ENCODE measurements at regions not wholly inside any gene's neighbourhood (a gene's known extent, or its start where the extent isn't known, plus 50 kb on each side); places are given as distances from the start of the nearest gene placed in this dataset.

GRCh38 chr13:50114961-50115360, 99.7 kb downstream of the KCNRG start:
- Mint-ChIP-seq H3K27ac (ENCODE audit: unreplicated experiment) (no peak overlapping the region), H3K9me3 (ENCODE audit: unreplicated experiment) (no peaks in the 10 kb centered on the region), H3K4me3 (ENCODE audit: unreplicated experiment) (no peak overlapping the region), H3K36me3 (ENCODE audit: unreplicated experiment) (peaks cover 3% of the 10 kb centered on the region), H3K27me3 (ENCODE audit: unreplicated experiment) (no peaks in the 10 kb centered on the region), H3K4me1 (ENCODE audit: unreplicated experiment) (peaks cover 12% of the 10 kb centered on the region)
- no peak for TF ChIP-seq CTCF (IDR thresholded peaks at IDR 0.05)
- DNase-seq (ENCODE audit: extremely low spot score, unreplicated experiment), result no peak

DNA sequence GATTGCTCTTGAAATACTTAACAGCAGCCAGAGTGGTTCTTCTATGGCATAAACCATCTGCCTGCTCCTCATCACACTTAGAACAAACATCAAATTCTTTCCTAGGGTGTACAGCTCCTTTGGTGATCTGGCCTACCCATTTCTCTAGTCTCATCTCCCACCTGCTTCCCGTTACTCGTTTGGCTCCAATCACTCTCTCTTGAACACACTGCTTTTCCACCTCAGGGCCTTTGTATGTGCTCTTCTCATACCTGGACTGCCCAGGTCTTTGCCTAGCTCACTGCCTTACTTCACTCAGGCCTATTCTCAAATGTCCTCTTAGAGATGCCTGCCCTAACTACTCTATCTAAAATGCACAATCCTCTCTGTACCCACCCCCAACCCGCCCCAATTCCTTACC, 100.5 kb downstream of the KCNRG start:
- H3K36me3 Mint-ChIP-seq (ENCODE audit: unreplicated experiment), result peaks cover 3% of the 10 kb centered on the region
- no peak overlapping the region for H3K27ac Mint-ChIP-seq (ENCODE audit: unreplicated experiment)
- no peak for DNase-seq (ENCODE audit: extremely low spot score, unreplicated experiment)
- no peak for TF ChIP-seq CTCF (IDR thresholded peaks at IDR 0.05)
- H3K27me3 Mint-ChIP-seq (ENCODE audit: unreplicated experiment), result no peaks in the 10 kb centered on the region
- no peak overlapping the region for H3K4me3 Mint-ChIP-seq (ENCODE audit: unreplicated experiment)
- no peaks in the 10 kb centered on the region for H3K9me3 Mint-ChIP-seq (ENCODE audit: unreplicated experiment)
- H3K4me1 Mint-ChIP-seq (ENCODE audit: unreplicated experiment), result peaks cover 14% of the 10 kb centered on the region

DNA sequence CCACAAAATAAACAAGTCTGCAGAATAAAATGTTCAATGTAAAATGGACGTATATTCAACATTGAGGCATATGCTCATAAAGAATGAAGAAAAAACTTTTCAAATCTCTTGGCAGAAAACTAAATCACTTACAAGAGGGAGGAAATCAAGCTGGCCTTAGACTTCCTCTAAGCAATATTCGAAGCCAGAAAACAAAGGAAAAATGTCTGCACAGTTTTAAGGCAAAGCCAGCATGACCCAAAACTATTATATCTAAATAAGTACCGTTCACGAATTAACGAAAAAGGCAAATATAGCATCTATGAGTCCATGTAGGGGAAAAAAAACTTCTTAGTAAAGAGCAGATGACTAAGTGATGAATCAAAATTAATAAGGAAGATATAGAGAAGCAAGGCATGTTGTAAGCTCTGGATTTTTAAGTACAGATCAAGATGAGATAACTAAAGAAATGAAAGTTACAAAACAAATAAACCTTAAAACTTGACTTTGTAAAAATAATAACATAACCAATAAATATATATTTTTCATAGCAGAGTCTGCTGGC, 101.3 kb downstream of the KCNRG start:
- peak overlapping the region; percentile 45 for H3K27ac Mint-ChIP-seq (ENCODE audit: unreplicated experiment)
- TF ChIP-seq CTCF (IDR thresholded peaks at IDR 0.05), result no peak
- no peak for DNase-seq (ENCODE audit: extremely low spot score, unreplicated experiment)
- H3K27me3 Mint-ChIP-seq (ENCODE audit: unreplicated experiment), result no peaks in the 10 kb centered on the region
- H3K36me3 Mint-ChIP-seq (ENCODE audit: unreplicated experiment), result peaks cover 5% of the 10 kb centered on the region
- H3K4me1 Mint-ChIP-seq (ENCODE audit: unreplicated experiment), result peaks cover 15% of the 10 kb centered on the region
- H3K9me3 Mint-ChIP-seq (ENCODE audit: unreplicated experiment), result no peaks in the 10 kb centered on the region
- no peak overlapping the region for H3K4me3 Mint-ChIP-seq (ENCODE audit: unreplicated experiment)

- Mint-ChIP-seq H3K36me3 (ENCODE audit: unreplicated experiment) (peaks cover 11% of the 10 kb centered on the region), H3K27me3 (ENCODE audit: unreplicated experiment) (no peaks in the 10 kb centered on the region), H3K4me3 (ENCODE audit: unreplicated experiment) (no peak overlapping the region), H3K4me1 (ENCODE audit: unreplicated experiment) (peaks cover 28% of the 10 kb centered on the region), H3K9me3 (ENCODE audit: unreplicated experiment) (no peaks in the 10 kb centered on the region), H3K27ac (ENCODE audit: unreplicated experiment) (no peak overlapping the region)
- DNase-seq (ENCODE audit: extremely low spot score, unreplicated experiment), result no peak
- TF ChIP-seq CTCF (IDR thresholded peaks at IDR 0.05), result no peak
Measured at GRCh38 chr13:50119591-50119990, 104.3 kb downstream of the KCNRG start.

- H3K27ac Mint-ChIP-seq (ENCODE audit: unreplicated experiment), result peak overlapping the region; percentile 90
- peaks cover 40% of the 10 kb centered on the region for H3K4me1 Mint-ChIP-seq (ENCODE audit: unreplicated experiment)
- no peaks in the 10 kb centered on the region for H3K9me3 Mint-ChIP-seq (ENCODE audit: unreplicated experiment)
- no peak for DNase-seq (ENCODE audit: extremely low spot score, unreplicated experiment)
- peak overlapping the region; percentile 81 for H3K4me3 Mint-ChIP-seq (ENCODE audit: unreplicated experiment)
- TF ChIP-seq CTCF (IDR thresholded peaks at IDR 0.05), result no peak
- no peaks in the 10 kb centered on the region for H3K27me3 Mint-ChIP-seq (ENCODE audit: unreplicated experiment)
- H3K36me3 Mint-ChIP-seq (ENCODE audit: unreplicated experiment), result peaks cover 8% of the 10 kb centered on the region
Measured at GRCh38 chr13:50122455-50122854, 107.2 kb downstream of the KCNRG start.
